Activated CD8-positive, alpha-beta T cell treated with anti-CD3 and anti-CD28 coated beads for 36 hours (primary cell): ENCODE measurements at regions not wholly inside any gene's neighbourhood (a gene's known extent, or its start where the extent isn't known, plus 50 kb on each side); places are given as distances from the start of the nearest gene placed in this dataset.

Experiments
- ATAC-seq: fragments of 200-7000 bp; cut with Tn5 transposase; one replicate; pipeline ENCODE4 v1.10.0; 2021; ENCODE audit warnings: mild to moderate bottlenecking, moderate library complexity
- CTCF ChIA-PET: fragments of 350-600 bp; sonication (Branson Sonifier 250); formaldehyde crosslinking; loops from one replicate; lab custom pipeline; 2021; ENCODE audit warnings: antibody characterized with exemption; lab: Charles Lee
- POLR2A ChIA-PET: fragments of 350-600 bp; sonication (Branson Sonifier 250); formaldehyde crosslinking; loops from one replicate; lab custom pipeline; 2021; ENCODE audit warnings: antibody characterized with exemption; lab: Charles Lee
- DNase-seq: peaks from one replicate; pipeline ENCODE4 v3.0.0-alpha.2; 2020
- H3K27ac Mint-ChIP-seq: one replicate; pipeline ENCODE4 v1.8.0; 2021; ENCODE audit warnings: mild to moderate bottlenecking, mixed read lengths
- H3K27me3 Mint-ChIP-seq: one replicate; pipeline ENCODE4 v1.8.0; 2021; ENCODE audit warnings: mixed read lengths
- H3K36me3 Mint-ChIP-seq: one replicate; pipeline ENCODE4 v1.8.0; 2021; ENCODE audit warnings: low read depth, mixed read lengths
- H3K4me1 Mint-ChIP-seq: one replicate; pipeline ENCODE4 v1.8.0; 2021; ENCODE audit warnings: low read depth, mixed read lengths
- H3K4me3 Mint-ChIP-seq: one replicate; pipeline ENCODE4 v1.8.0; 2021; ENCODE audit warnings: mild to moderate bottlenecking, moderate library complexity, mixed read lengths
- H3K9me3 Mint-ChIP-seq: one replicate; pipeline ENCODE4 v1.8.0; 2021; ENCODE audit warnings: mixed read lengths
- intact Hi-C: fragments of 100-400 bp; cut with micrococcal nuclease; formaldehyde crosslinking; loops from one replicate; pipeline ENCODE4 v1.10.0; 2022
- TF ChIP-seq, protein P1 (sequence below): fragments of 200-600 bp; IDR thresholded peaks from one replicate; pipeline ENCODE4 v1.8.0; 2022; ENCODE audit warnings: antibody characterized with exemption, mild to moderate bottlenecking

GRCh38 chr4:130486841-130487240 lies 1390.9 kb downstream of the C4orf33 start:
- Mint-ChIP-seq H3K27me3 (no peaks in the 10 kb centered on the region), H3K27ac (no peak overlapping the region), H3K36me3 (no peaks in the 10 kb centered on the region), H3K4me3 (no peak overlapping the region), H3K9me3 (peaks cover 9% of the 10 kb centered on the region), H3K4me1 (no peaks in the 10 kb centered on the region)
- TF ChIP-seq, protein P1, sequence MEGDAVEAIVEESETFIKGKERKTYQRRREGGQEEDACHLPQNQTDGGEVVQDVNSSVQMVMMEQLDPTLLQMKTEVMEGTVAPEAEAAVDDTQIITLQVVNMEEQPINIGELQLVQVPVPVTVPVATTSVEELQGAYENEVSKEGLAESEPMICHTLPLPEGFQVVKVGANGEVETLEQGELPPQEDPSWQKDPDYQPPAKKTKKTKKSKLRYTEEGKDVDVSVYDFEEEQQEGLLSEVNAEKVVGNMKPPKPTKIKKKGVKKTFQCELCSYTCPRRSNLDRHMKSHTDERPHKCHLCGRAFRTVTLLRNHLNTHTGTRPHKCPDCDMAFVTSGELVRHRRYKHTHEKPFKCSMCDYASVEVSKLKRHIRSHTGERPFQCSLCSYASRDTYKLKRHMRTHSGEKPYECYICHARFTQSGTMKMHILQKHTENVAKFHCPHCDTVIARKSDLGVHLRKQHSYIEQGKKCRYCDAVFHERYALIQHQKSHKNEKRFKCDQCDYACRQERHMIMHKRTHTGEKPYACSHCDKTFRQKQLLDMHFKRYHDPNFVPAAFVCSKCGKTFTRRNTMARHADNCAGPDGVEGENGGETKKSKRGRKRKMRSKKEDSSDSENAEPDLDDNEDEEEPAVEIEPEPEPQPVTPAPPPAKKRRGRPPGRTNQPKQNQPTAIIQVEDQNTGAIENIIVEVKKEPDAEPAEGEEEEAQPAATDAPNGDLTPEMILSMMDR: no peak
- ChIA-PET CTCF (no interaction called here), POLR2A (no interaction called here)
- intact Hi-C loops: no loop called here
- DNase-seq (no peak), ATAC-seq (no peak)

DNA sequence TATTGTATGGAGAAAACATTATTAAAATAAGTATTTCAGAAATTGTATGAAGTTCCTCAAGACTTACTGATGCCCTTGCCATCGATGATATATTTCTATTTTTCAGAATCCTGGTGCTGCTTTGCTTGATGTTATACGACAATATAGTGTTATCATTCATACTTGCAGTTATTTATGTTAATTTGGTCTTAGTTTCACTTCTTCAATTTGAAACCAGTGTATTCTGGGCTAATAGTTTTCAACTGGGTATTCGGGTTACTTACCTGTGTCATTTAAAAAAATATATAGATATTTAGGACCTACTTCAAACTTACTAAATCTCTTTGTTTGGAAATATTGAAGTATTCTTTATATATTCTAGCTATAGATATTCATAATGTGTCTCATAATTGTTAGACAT lies 1414.7 kb downstream of the C4orf33 start:
- no peaks in the 10 kb centered on the region for H3K4me1 Mint-ChIP-seq
- CTCF ChIA-PET: interaction anchor here (0.6 kb wide), 1 partner anchor 89 kb away, joined by 3 read pairs; no protein-coding TSS in a partner anchor
- H3K27ac Mint-ChIP-seq: no peak overlapping the region
- H3K4me3 Mint-ChIP-seq: no peak overlapping the region
- peaks cover 2% of the 10 kb centered on the region for H3K9me3 Mint-ChIP-seq
- H3K36me3 Mint-ChIP-seq: no peaks in the 10 kb centered on the region
- DNase-seq: no peak
- TF ChIP-seq, protein P1: no peak
- intact Hi-C loops: no loop called here
- H3K27me3 Mint-ChIP-seq: no peaks in the 10 kb centered on the region
- POLR2A ChIA-PET: no interaction called here
- ATAC-seq: no peak

GRCh38 chr4:130511776-130512175 lies 1415.8 kb downstream of the C4orf33 start:
- H3K4me1 Mint-ChIP-seq: no peaks in the 10 kb centered on the region

GRCh38 chr4:130524057-130524456 lies 1428.1 kb downstream of the C4orf33 start:
- Mint-ChIP-seq H3K9me3 (peaks cover 14% of the 10 kb centered on the region), H3K27me3 (no peaks in the 10 kb centered on the region), H3K27ac (no peak overlapping the region), H3K4me3 (no peak overlapping the region), H3K4me1 (no peaks in the 10 kb centered on the region), H3K36me3 (no peaks in the 10 kb centered on the region)
- TF ChIP-seq, protein P1: no peak
- intact Hi-C loops: no loop called here
- ChIA-PET POLR2A (no interaction called here), CTCF (no interaction called here)
- no peak for ATAC-seq
- DNase-seq: no peak

More at GRCh38 chr4:130511776-130512175, 1415.8 kb downstream of the C4orf33 start:
- Mint-ChIP-seq H3K27ac (no peak overlapping the region), H3K4me3 (no peak overlapping the region), H3K9me3 (peaks cover 4% of the 10 kb centered on the region), H3K27me3 (no peaks in the 10 kb centered on the region), H3K36me3 (no peaks in the 10 kb centered on the region)
- DNase-seq (no peak), ATAC-seq (no peak)
- TF ChIP-seq, protein P1: no peak
- POLR2A ChIA-PET: no interaction called here
- CTCF ChIA-PET: no interaction called here
- intact Hi-C loops: no loop called here

- H3K27ac Mint-ChIP-seq: no peak overlapping the region
- H3K9me3 Mint-ChIP-seq: peaks cover 2% of the 10 kb centered on the region
- no peak for ATAC-seq
- no peaks in the 10 kb centered on the region for H3K4me1 Mint-ChIP-seq
- TF ChIP-seq, protein P1: no peak
- ChIA-PET CTCF (no interaction called here), POLR2A (no interaction called here)
- intact Hi-C loops: no loop called here
- no peak for DNase-seq
- no peaks in the 10 kb centered on the region for H3K27me3 Mint-ChIP-seq
- no peak overlapping the region for H3K4me3 Mint-ChIP-seq
- no peaks in the 10 kb centered on the region for H3K36me3 Mint-ChIP-seq
Observed at GRCh38 chr4:130530505-130530904, 1434.6 kb downstream of the C4orf33 start.
